Uterus (tissue), 3 donors: ENCODE measurements at regions not wholly inside any gene's neighbourhood (a gene's known extent, or its start where the extent isn't known, plus 50 kb on each side); places are given as distances from the start of the nearest gene placed in this dataset.
A peak's percentile ranks its signal among the peaks of the same experiment; 100 is the strongest.
"Not testable (repeated sequence)": the region's sequence is repeated elsewhere in the genome, so short reads cannot be mapped to it uniquely, and the experiment has no call there.

ENCODE experiments used
- DNase-seq, 2 donors: peaks; one replicate each; pipeline ENCODE4 v3.0.0-alpha.2; 2019 to 2020
- H3K27ac ChIP-seq, 2 donors: fragments of 200-600 bp; sonication (generic); 1 replicate in 1 of 2; 2 replicates in 1 of 2; pipeline ENCODE4 v1.5.1; 2016 to 2018
- H3K27me3 ChIP-seq, 2 donors: fragments of 200-600 bp; sonication (generic); one replicate each; pipeline ENCODE4 v1.5.1; 2018 to 2019; ENCODE audit warnings: control low read depth in 1 of 2
- H3K36me3 ChIP-seq, 2 donors: fragments of 200-600 bp; sonication (generic); one replicate each; pipeline ENCODE4 v1.5.1; 2019; ENCODE audit warnings: control low read depth in 1 of 2
- H3K4me1 ChIP-seq, 2 donors: fragments of 200-600 bp; sonication (generic); one replicate each; pipeline ENCODE4 v1.5.1; 2018 to 2019; ENCODE audit warnings: control low read depth in 1 of 2
- H3K4me3 ChIP-seq, 2 donors: fragments of 200-600 bp; sonication (generic); 1 replicate in 1 of 2; 2 replicates in 1 of 2; pipeline ENCODE4 v1.5.1; 2018 to 2019; ENCODE audit warnings: mild to moderate bottlenecking in 1 of 2
- H3K9me3 ChIP-seq, 2 donors: fragments of 200-600 bp; sonication (generic); one replicate each; pipeline ENCODE4 v1.5.1; 2019; ENCODE audit warnings: control low read depth in 1 of 2
- CTCF ChIP-seq, 4 experiments: fragments of 200-600 bp in 2 of 4; fragments of 450-650 bp in 2 of 4; sonication (generic) in 2 of 4; IDR thresholded peaks; one replicate each; pipeline ENCODE4 v1.5.1; 2016 to 2019; ENCODE audit warnings: antibody characterized with exemption in 4 of 4, mild to moderate bottlenecking in 2 of 4, moderate library complexity in 1 of 4
- POLR2A ChIP-seq, 2 donors: fragments of 450-650 bp; IDR thresholded peaks; one replicate each; pipeline ENCODE4 v1.6.1; 2016; ENCODE audit warnings: antibody characterized with exemption in 2 of 2, mild to moderate bottlenecking in 1 of 2, moderate library complexity in 1 of 2
- intact Hi-C: fragments of 100-400 bp; cut with DNase I; formaldehyde crosslinking; loops from one replicate; pipeline ENCODE4 v1.15.1; 2023; ENCODE audit warnings: low total_unique reads
- donor health status: DM: yes; HTN: yes; CAD: no.

DNA sequence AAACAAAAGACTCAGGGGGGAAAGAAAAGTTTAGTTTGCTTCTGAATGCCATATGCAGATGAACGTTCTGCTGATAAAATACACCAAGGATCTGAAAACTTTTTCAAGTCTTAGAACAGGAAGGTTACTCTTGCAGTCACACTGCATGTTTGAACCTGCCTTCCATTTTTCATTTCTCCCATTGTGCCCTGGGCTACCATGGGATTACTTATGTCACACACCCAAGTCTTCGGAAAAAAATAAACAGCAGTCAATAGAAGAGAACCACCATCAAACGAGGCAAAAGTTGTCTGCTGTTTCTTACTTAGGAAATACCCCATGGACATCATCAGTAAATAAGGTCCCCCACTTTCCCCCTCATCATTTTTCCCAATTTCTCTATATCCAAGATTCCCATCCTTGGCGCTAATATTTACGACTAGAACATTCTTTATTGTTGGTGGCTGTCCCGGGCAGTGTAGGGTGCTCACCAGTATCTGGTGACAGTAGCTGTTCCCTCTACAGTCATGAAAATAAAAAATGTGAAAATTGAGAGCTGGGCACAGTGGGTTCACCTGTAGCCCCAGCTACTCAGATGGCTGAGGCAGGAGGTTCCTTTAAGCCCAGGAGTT is 202.5 kb downstream of the BCAS1 start:
- intact Hi-C loops: no loop called here
- Histone ChIP-seq H3K4me3 (no peak overlapping the region), H3K27me3 (no peaks in the 10 kb centered on the region), H3K36me3 (no peaks in the 10 kb centered on the region), H3K4me1 (no peaks in the 10 kb centered on the region), H3K9me3 (no peaks in the 10 kb centered on the region), H3K27ac (peak overlapping the region in 1 of 2 donors; percentile 77)
- no peak for DNase-seq
- no peak for TF ChIP-seq CTCF (IDR thresholded peaks at IDR 0.05)

DNA sequence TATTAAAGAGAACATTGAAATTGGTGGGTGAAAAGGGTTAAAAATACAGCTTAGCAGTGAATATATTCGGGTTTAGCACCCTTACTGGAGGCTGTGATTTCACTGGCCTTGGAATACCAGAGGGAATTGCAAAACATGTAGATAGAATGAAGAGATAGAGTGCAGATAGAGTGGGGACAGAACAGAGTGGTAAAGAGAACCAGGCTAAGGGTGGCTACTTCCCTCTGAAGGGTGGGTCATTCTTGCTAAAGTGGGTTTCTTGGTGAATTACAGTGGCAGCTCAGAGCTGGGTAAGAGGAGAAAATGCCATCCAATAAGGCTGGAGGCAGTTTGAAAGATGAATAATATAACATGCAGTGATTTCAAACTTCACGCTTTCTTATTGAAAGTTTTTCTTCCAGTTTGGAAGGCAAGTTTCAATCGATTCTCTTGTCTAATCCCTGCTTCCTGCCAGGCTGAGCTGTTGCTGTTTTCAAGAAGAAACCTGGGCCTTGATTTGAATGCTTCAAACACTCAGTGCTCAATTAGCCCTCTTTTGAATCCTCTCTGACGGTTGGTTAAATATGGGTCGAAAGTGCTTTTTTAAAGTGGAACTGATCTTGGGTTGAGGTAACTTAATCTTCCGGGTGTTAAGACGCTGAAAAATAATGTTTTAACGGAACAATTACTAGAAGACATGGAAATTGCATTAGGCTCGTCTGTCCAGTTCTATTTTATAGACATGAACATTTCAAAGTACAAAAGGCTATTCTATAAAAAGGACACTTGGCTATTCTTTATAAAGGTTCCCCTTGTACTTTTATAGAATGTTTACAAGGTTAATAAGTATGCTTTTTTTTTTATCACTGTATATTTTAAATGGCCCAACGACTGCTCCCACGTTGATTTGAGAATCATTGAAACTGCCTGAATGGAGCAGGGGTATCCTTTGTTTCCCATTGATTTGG is 203.3 kb downstream of the BCAS1 start:
- no peaks in the 10 kb centered on the region for H3K27me3 ChIP-seq
- TF ChIP-seq CTCF (IDR thresholded peaks at IDR 0.05) (no peak), POLR2A (IDR thresholded peaks at IDR 0.05) (no peak)
- H3K4me3 ChIP-seq: no peak overlapping the region
- intact Hi-C loops: no loop called here
- no peaks in the 10 kb centered on the region for H3K9me3 ChIP-seq
- H3K27ac ChIP-seq: peak overlapping the region; percentile 69 to 77
- no peaks in the 10 kb centered on the region for H3K36me3 ChIP-seq
- no peak for DNase-seq
- H3K4me1 ChIP-seq: no peaks in the 10 kb centered on the region

GRCh38 chr20:53865901-53866793 is 204.2 kb downstream of the BCAS1 start:
- H3K4me1 ChIP-seq: no peaks in the 10 kb centered on the region
- H3K27ac ChIP-seq: peak overlapping the region; percentile 69 to 77
- H3K4me3 ChIP-seq: peak overlapping the region in 1 of 2 donors; percentile 8
- TF ChIP-seq CTCF (IDR thresholded peaks at IDR 0.05) (no peak), POLR2A (IDR thresholded peaks at IDR 0.05) (no peak)
- no peaks in the 10 kb centered on the region for H3K36me3 ChIP-seq
- H3K27me3 ChIP-seq: no peaks in the 10 kb centered on the region
- intact Hi-C loops: no loop called here
- DNase-seq: peak in 1 of 2 donors; percentile 22
- H3K9me3 ChIP-seq: no peaks in the 10 kb centered on the region

DNA sequence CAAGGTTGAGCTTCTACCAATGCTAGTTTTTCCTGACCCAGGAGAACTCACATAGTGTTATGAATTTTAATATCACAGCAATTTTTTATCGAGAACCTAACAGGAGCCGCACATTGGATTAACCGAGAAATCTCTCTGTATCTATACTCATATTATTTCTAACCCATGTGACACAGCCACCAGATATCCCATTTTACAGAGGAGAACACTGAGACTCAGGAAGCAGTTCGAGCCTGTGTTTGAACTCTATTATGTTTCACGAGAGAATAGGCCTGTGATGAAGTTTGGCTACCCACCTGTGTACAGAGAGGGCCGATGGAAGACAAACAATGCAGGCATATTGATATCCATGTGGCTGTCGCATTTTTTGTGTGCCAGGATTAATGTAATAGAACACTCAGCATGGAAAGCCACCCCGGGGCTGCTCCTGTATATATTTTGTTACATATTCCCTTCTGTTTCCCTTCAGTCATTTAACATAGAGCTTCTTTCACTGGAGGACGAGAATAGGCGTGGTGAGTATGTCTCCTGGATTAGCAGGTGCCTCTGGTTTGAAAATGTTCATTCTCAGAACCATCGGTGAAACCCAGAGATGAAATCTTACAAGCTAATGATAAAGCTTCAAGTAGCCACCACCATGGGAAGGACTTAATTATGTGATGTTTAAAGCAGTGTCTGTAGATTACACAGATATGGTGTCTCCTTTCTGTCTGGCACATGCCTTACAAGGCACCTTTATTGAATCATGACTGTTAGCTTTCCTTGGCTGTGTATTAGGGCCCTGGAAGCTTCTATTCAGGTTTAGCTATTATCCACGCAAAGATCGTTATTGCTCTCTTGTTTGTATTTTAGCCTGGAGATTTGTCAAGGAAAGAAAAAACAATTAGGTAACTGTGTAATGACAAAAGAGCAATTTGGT is 205.4 kb downstream of the BCAS1 start:
- H3K36me3 ChIP-seq, H3K4me1 ChIP-seq, DNase-seq, intact Hi-C loops, H3K9me3 ChIP-seq, H3K4me3 ChIP-seq, H3K27me3 ChIP-seq: not testable (repeated sequence)
- peak overlapping the region; percentile 69 to 77 for H3K27ac ChIP-seq

- H3K27me3 ChIP-seq, H3K27ac ChIP-seq, H3K9me3 ChIP-seq, intact Hi-C loops, DNase-seq, H3K4me3 ChIP-seq, H3K36me3 ChIP-seq, H3K4me1 ChIP-seq: not testable (repeated sequence)
These were observed 206.3 kb downstream of the BCAS1 start for GRCh38 chr20:53863923-53864641.

DNA sequence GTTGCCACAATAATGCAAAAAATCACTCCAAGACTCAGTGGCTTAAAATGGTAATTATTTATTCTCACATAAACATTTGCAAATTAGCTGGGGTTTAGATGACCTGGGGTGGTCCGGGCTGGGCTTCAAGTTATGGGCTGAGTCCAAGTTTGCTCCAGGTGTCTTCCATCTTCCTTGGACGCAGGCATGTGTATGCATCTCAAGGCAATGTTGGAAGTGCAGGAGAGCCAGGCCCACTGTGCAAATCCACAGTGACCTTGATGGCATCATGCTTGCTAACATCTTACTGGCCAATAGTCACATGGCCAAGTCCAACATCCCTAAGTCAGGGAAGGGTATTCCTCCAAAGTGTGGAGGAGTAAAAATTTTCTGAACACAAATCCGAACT is 206.9 kb downstream of the BCAS1 start:
- H3K36me3 ChIP-seq, H3K9me3 ChIP-seq, H3K27me3 ChIP-seq, H3K4me1 ChIP-seq, H3K4me3 ChIP-seq, intact Hi-C loops, H3K27ac ChIP-seq: not testable (repeated sequence)
- DNase-seq: peak in 1 of 2 donors; percentile 34

DNA sequence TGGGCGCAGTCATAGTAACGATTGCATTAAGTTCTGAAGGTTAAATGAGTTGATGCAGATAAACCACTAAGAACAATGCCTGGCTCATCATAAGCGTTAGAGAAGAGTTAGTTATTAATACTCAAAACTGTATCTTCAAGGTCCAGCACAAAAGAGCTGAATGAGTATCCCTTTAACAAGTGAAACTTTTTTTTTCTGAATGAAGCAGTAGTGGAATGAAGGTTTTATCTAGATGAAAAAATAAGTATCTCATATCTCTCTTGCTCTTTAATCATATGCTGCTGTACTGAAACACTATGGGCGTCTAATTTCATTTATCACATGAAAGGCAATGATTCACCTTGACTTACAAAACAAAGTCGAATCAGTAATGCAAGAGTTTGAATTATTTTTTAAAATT is 207.4 kb downstream of the BCAS1 start:
- H3K4me3 ChIP-seq, H3K9me3 ChIP-seq, H3K27ac ChIP-seq, H3K4me1 ChIP-seq, DNase-seq, H3K36me3 ChIP-seq, H3K27me3 ChIP-seq, intact Hi-C loops: not testable (repeated sequence)

- H3K4me1 ChIP-seq, H3K4me3 ChIP-seq, intact Hi-C loops, H3K36me3 ChIP-seq, H3K9me3 ChIP-seq, H3K27me3 ChIP-seq, H3K27ac ChIP-seq, DNase-seq: not testable (repeated sequence)
These were observed 207.9 kb downstream of the BCAS1 start for GRCh38 chr20:53862490-53862889.
